H1 (cell line): ENCODE measurements at regions not wholly inside any gene's neighbourhood (a gene's known extent, or its start where the extent isn't known, plus 50 kb on each side); places are given as distances from the start of the nearest gene placed in this dataset.

ENCODE experiments used
- CTCF ChIA-PET: fragments of 300-600 bp; sonication (Branson Sonifier 250); formaldehyde crosslinking; loops from one replicate; lab custom pipeline; 2021; ENCODE audit not compliant: partially characterized antibody; lab: Charles Lee
- POLR2A ChIA-PET: fragments of 300-600 bp; sonication (Branson Sonifier 250); formaldehyde crosslinking; loops from one replicate; lab custom pipeline; 2021; ENCODE audit warnings: inconsistent platforms; ENCODE audit not compliant: partially characterized antibody; lab: Charles Lee
- DNase-seq, 2 experiments: peaks; one replicate each; pipeline versions ENCODE4 v3.0.0 to v3.0.0-alpha.2; 2010 to 2022; ENCODE audit warnings: low spot score in 2 of 2, low read depth in 1 of 2, mixed read lengths in 1 of 2
- FAIRE-seq: peaks from 2 replicates; lab custom pipeline; 2011; peaks lifted over from hg19 to GRCh38; lab: Jason Lieb, UNC
- H2AFZ ChIP-seq: 2 replicates; pipeline ENCODE4 v1.8.1; 2012; ENCODE audit warnings: low read length, inconsistent platforms
- H2AK5ac ChIP-seq: 2 replicates; pipeline ENCODE4 v1.6.1; 2013; ENCODE audit warnings: low read depth, low read length
- H2BK120ac ChIP-seq: replicated peaks from 2 replicates; pipeline ENCODE3; 2013; ENCODE audit warnings: low read depth, low read length, inconsistent platforms
- H2BK12ac ChIP-seq: 2 replicates; pipeline ENCODE4 v1.6.1; 2013; ENCODE audit warnings: low read depth, low read length
- H2BK15ac ChIP-seq: 2 replicates; pipeline ENCODE4 v1.6.1; 2013; ENCODE audit warnings: low read length
- H2BK20ac ChIP-seq: 2 replicates; pipeline ENCODE4 v1.6.1; 2013; ENCODE audit warnings: low read length
- H2BK5ac ChIP-seq: 2 replicates; pipeline ENCODE4 v1.6.1; 2013; ENCODE audit warnings: low read depth, low read length
- H3K14ac ChIP-seq: 2 replicates; pipeline ENCODE4 v1.6.1; 2013; ENCODE audit warnings: inconsistent platforms; ENCODE audit not compliant: insufficient read length
- H3K18ac ChIP-seq: 2 replicates; pipeline ENCODE4 v1.6.1; 2013; ENCODE audit warnings: low read length; ENCODE audit errors: extremely low read depth
- H3K23ac ChIP-seq: 2 replicates; pipeline ENCODE4 v1.6.1; 2013; ENCODE audit warnings: inconsistent platforms; ENCODE audit not compliant: insufficient read length
- H3K23me2 ChIP-seq: 2 replicates; pipeline ENCODE4 v1.6.1; 2013; ENCODE audit warnings: low read depth, low read length
- H3K27ac ChIP-seq: 2 replicates; pipeline ENCODE4 v1.6.1; 2011; ENCODE audit warnings: low read depth, low read length, inconsistent platforms
- H3K27me3 ChIP-seq, 4 experiments: replicated peaks in 1 of 4; 1 replicate in 1 of 4; 2 replicates in 3 of 4; pipeline versions ENCODE4 v1.6.1 to v1.8.1; 2011 to 2013; ENCODE audit warnings: low read length in 3 of 4, mild to moderate bottlenecking in 3 of 4, inconsistent platforms in 2 of 4, mixed read lengths in 2 of 4, moderate library complexity in 1 of 4; ENCODE audit not compliant: control insufficient read depth in 3 of 4, insufficient read depth in 3 of 4; ENCODE audit errors: extremely low read depth in 1 of 4
- H3K36me3 ChIP-seq, 4 experiments: 2 replicates each; pipeline versions ENCODE4 v1.6.1 to v1.8.1; 2011 to 2013; ENCODE audit warnings: mild to moderate bottlenecking in 4 of 4, low read length in 3 of 4, moderate library complexity in 2 of 4, control low read depth in 1 of 4, inconsistent platforms in 1 of 4; ENCODE audit not compliant: insufficient read depth in 4 of 4, control insufficient read depth in 2 of 4
- H3K4ac ChIP-seq: replicated peaks from 2 replicates; pipeline ENCODE3; 2013; ENCODE audit warnings: low read length, low read depth, mixed read lengths, inconsistent platforms; ENCODE audit not compliant: insufficient read length
- H3K4me1 ChIP-seq, 4 experiments: replicated peaks in 1 of 4; 1 replicate in 1 of 4; 2 replicates in 3 of 4; pipeline versions ENCODE4 v1.6.1 to v1.8.1; 2011 to 2013; ENCODE audit warnings: low read length in 3 of 4, inconsistent platforms in 2 of 4, mixed read lengths in 1 of 4; ENCODE audit not compliant: insufficient read depth in 4 of 4, control insufficient read depth in 3 of 4
- H3K4me2 ChIP-seq, 2 experiments: 2 replicates each; pipeline versions ENCODE4 v1.6.1 to v1.8.1; 2011 to 2013; ENCODE audit warnings: low read depth in 2 of 2, low read length in 2 of 2, control low read depth in 1 of 2, inconsistent platforms in 1 of 2, mild to moderate bottlenecking in 1 of 2; ENCODE audit not compliant: insufficient read depth in 1 of 2
- H3K4me3 ChIP-seq, 4 experiments: fragments of 200-600, 300-600 bp in 1 of 4; sonication (generic), shearing (Covaris generic), sonication (Bioruptor Twin) in 1 of 4; 2 replicates each; pipeline versions ENCODE4 v1.5.1 to v1.8.1; 2011 to 2016; ENCODE audit warnings: low read length in 4 of 4, low read depth in 3 of 4, control low read depth in 2 of 4, inconsistent platforms in 2 of 4, mild to moderate bottlenecking in 2 of 4, mixed read lengths in 1 of 4, moderate library complexity in 1 of 4; ENCODE audit not compliant: insufficient read depth in 2 of 4; ENCODE audit errors: extremely low read depth in 1 of 4
- H3K56ac ChIP-seq: replicated peaks from 2 replicates; pipeline ENCODE3; 2013; ENCODE audit warnings: low read depth, mild to moderate bottlenecking, mixed read lengths, low read length, inconsistent platforms; ENCODE audit not compliant: insufficient read length
- H3K79me1 ChIP-seq: 2 replicates; pipeline ENCODE4 v1.6.1; 2013; ENCODE audit warnings: low read depth, low read length, control low read depth
- H3K79me2 ChIP-seq, 2 experiments: 2 replicates each; pipeline versions ENCODE4 v1.6.1 to v1.8.1; 2012 to 2013; ENCODE audit warnings: low read length in 2 of 2, mild to moderate bottlenecking in 2 of 2, inconsistent platforms in 1 of 2; ENCODE audit not compliant: insufficient read depth in 2 of 2, control insufficient read depth in 1 of 2
- H3K9ac ChIP-seq, 4 experiments: replicated peaks in 1 of 4; 1 replicate in 1 of 4; 2 replicates in 3 of 4; pipeline versions ENCODE4 v1.6.1 to v1.8.1; 2011 to 2013; ENCODE audit warnings: low read depth in 3 of 4, low read length in 3 of 4, control low read depth in 2 of 4, mild to moderate bottlenecking in 2 of 4, moderate library complexity in 2 of 4, inconsistent platforms in 1 of 4; ENCODE audit errors: extremely low read depth in 1 of 4
- H3K9me3 ChIP-seq, 2 experiments: 2 replicates each; pipeline versions ENCODE4 v1.6.1 to v1.8.1; 2012 to 2013; ENCODE audit warnings: mild to moderate bottlenecking in 2 of 2, moderate library complexity in 2 of 2, control low read depth in 1 of 2, inconsistent platforms in 1 of 2, low read depth in 1 of 2, low read length in 1 of 2, mixed read lengths in 1 of 2; ENCODE audit not compliant: insufficient read depth in 2 of 2
- H4K20me1 ChIP-seq, 2 experiments: replicated peaks in 1 of 2; 2 replicates each; pipeline versions ENCODE3 to v1.8.1; 2011 to 2013; ENCODE audit warnings: inconsistent platforms in 2 of 2, low read length in 2 of 2, mild to moderate bottlenecking in 1 of 2; ENCODE audit not compliant: insufficient read depth in 2 of 2, control insufficient read depth in 1 of 2
- H4K5ac ChIP-seq: 2 replicates; pipeline ENCODE4 v1.6.1; 2013; ENCODE audit warnings: low read length, low read depth, mixed read lengths, inconsistent platforms; ENCODE audit not compliant: insufficient read length
- H4K8ac ChIP-seq: 2 replicates; pipeline ENCODE4 v1.8.0; 2013; ENCODE audit warnings: mild to moderate bottlenecking, moderate library complexity, low read length, inconsistent platforms; ENCODE audit not compliant: insufficient read depth; ENCODE audit errors: extremely low read depth
- H4K91ac ChIP-seq: replicated peaks from 2 replicates; pipeline ENCODE3; 2013; ENCODE audit warnings: low read length, mixed read lengths, inconsistent platforms; ENCODE audit not compliant: insufficient read length
- CEBPB ChIP-seq: IDR thresholded peaks from 2 replicates; pipeline ENCODE4 v1.6.1; 2012; ENCODE audit warnings: low read depth, low read length
- CTBP2 ChIP-seq: IDR thresholded peaks from 2 replicates; pipeline ENCODE4 v1.7.0; 2011; ENCODE audit warnings: borderline replicate concordance, mild to moderate bottlenecking, moderate library complexity, mixed read lengths, low read length; ENCODE audit not compliant: insufficient read depth, insufficient read length
- EP300 ChIP-seq, 2 experiments: IDR thresholded peaks; 1 replicate in 1 of 2; 2 replicates in 1 of 2; pipeline ENCODE4 v1.6.1; 2011 to 2012; ENCODE audit warnings: low read depth in 2 of 2, low read length in 2 of 2, mild to moderate bottlenecking in 2 of 2, borderline replicate concordance in 1 of 2, inconsistent platforms in 1 of 2, moderate library complexity in 1 of 2
- EZH2 ChIP-seq: fragments of 200-600 bp; sonication (generic); IDR thresholded peaks from 2 replicates; pipeline ENCODE4 v1.7.1; 2012; ENCODE audit warnings: low read depth, mild to moderate bottlenecking, moderate library complexity, low read length, inconsistent platforms; ENCODE audit not compliant: severe bottlenecking
- NANOG ChIP-seq: IDR thresholded peaks from 2 replicates; pipeline ENCODE4 v1.6.1; 2011; ENCODE audit warnings: low read length, low read depth, mild to moderate bottlenecking, inconsistent platforms; ENCODE audit not compliant: insufficient read depth, poor library complexity, severe bottlenecking
- PHF8 ChIP-seq: fragments of 200-600 bp; sonication (generic); conservative IDR thresholded peaks from 2 replicates; pipeline ENCODE4 v1.7.1; 2012; ENCODE audit warnings: low read depth, mild to moderate bottlenecking, inconsistent platforms, low read length, moderate library complexity
- SP2 ChIP-seq: IDR thresholded peaks from 2 replicates; pipeline ENCODE4 v1.6.1; 2012; ENCODE audit warnings: mild to moderate bottlenecking, low read length, inconsistent platforms
- SRF ChIP-seq: IDR thresholded peaks from 2 replicates; pipeline ENCODE4 v1.6.1; 2011; ENCODE audit warnings: mild to moderate bottlenecking, low read depth, low read length, moderate library complexity
- TBP ChIP-seq: IDR thresholded peaks from 2 replicates; pipeline ENCODE4 v1.6.1; 2011; ENCODE audit warnings: low read depth, low read length, improper control_type of control experiment
- WGBS, 2 experiments: shearing (Covaris generic) in 1 of 2; methylation state at CpG; one replicate each; pipeline versions ENCODE4 v1.1.6 to v1.1.7; 2013 to 2015; ENCODE audit warnings: low lambda C conversion rate in 2 of 2, mixed read lengths in 2 of 2, inconsistent platforms in 1 of 2, low coverage in 1 of 2, missing lambda C conversion rate in 1 of 2; ENCODE audit not compliant: insufficient replicate concordance in 2 of 2, insufficient coverage in 1 of 2, insufficient read length in 1 of 2; ENCODE audit errors: extremely low coverage in 1 of 2, missing lambda C conversion rate in 1 of 2; 5-methylcytosine and 5-hydroxymethylcytosine counted together

DNA sequence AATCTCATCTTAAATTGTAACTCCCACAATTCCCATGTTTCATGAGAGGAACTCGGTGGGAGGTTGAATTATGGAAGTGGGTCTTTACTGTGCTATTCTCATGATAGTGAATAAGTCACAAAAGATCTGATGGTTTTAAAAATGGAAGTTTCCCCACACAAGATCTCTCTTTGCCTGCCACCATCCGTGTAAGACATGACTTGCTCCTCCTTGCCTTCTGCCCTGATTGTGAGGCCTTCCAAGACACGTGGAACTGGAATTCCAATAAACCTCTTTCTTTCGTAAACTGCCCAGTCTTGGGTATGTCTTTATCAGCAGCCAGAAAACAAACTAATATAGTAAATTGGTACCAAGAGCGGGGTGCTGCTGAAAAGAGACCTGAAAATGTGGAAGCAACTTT, 761.6 kb upstream of the RGS18 start:
- H2BK5ac ChIP-seq: no peak overlapping the region
- no peak overlapping the region for H3K56ac ChIP-seq
- FAIRE-seq (no peak), DNase-seq (no peak)
- H3K18ac ChIP-seq: no peak overlapping the region
- H3K4me3 ChIP-seq: no peak overlapping the region
- H3K27ac ChIP-seq: no peak overlapping the region
- H2BK20ac ChIP-seq: no peak overlapping the region
- ChIA-PET CTCF (no interaction called here), POLR2A (no interaction called here)
- no peaks in the 10 kb centered on the region for H4K20me1 ChIP-seq
- H2AK5ac ChIP-seq: no peak overlapping the region
- H2BK120ac ChIP-seq: no peak overlapping the region
- no peak overlapping the region for H3K9ac ChIP-seq
- no peaks in the 10 kb centered on the region for H3K79me1 ChIP-seq
- H4K8ac ChIP-seq: no peak overlapping the region
- no peak overlapping the region for H2AFZ ChIP-seq
- H3K79me2 ChIP-seq: no peaks in the 10 kb centered on the region
- H3K36me3 ChIP-seq: no peaks in the 10 kb centered on the region
- H3K23me2 ChIP-seq: no peaks in the 10 kb centered on the region
- H3K4me1 ChIP-seq: no peaks in the 10 kb centered on the region
- no peak overlapping the region for H3K23ac ChIP-seq
- peaks cover 10 to 12% of the 10 kb centered on the region in 2 experiments; a peak in 3 of 4 replicates for H3K9me3 ChIP-seq
- no peak overlapping the region for H3K4ac ChIP-seq
- TF ChIP-seq EZH2 (no peak), NANOG (no peak), EP300 (IDR thresholded peaks at IDR 0.05; ENCODE audit: borderline replicate concordance in 1 of 2, low read depth in 2 of 2, low read length in 2 of 2) (no peak), CEBPB (no peak), PHF8 (no peak), SRF (no peak), SP2 (no peak), CTBP2 (no peak), TBP (no peak)
- H4K91ac ChIP-seq: no peak overlapping the region
- 99% methylated on average over 5 of the region's 5 CpGs; no CpG with 5 or more reads in 1 of the 2 experiments for WGBS, 2 experiments
- no peak overlapping the region for H3K4me2 ChIP-seq
- H2BK12ac ChIP-seq: no peak overlapping the region
- no peaks in the 10 kb centered on the region for H3K27me3 ChIP-seq
- no peak overlapping the region for H3K14ac ChIP-seq
- H2BK15ac ChIP-seq: no peak overlapping the region
- H4K5ac ChIP-seq: no peak overlapping the region
